ENCODE measurements at regions not wholly inside any gene's neighbourhood (a gene's known extent, or its start where the extent isn't known, plus 50 kb on each side); places are given as distances from the start of the nearest gene placed in this dataset.
"Not testable (repeated sequence)": the region's sequence is repeated elsewhere in the genome, so short reads cannot be mapped to it uniquely, and the experiment has no call there.

GRCh38 chr15:44846156-44846555 is 109.8 kb downstream of the TRIM69 start:
- TF ChIP-seq CTCF (IDR thresholded peaks at IDR 0.05; ENCODE audit: poor library complexity); EZH2 (IDR thresholded peaks at IDR 0.05; ENCODE audit: borderline replicate concordance): not testable (repeated sequence)
